Osteocyte (in vitro differentiated cells): ENCODE measurements at regions not wholly inside any gene's neighbourhood (a gene's known extent, or its start where the extent isn't known, plus 50 kb on each side); places are given as distances from the start of the nearest gene placed in this dataset.
A peak's percentile ranks its signal among the peaks of the same experiment; 100 is the strongest.

Experiments
- DNase-seq: peaks from one replicate; pipeline ENCODE4 v3.0.0; 2021; ENCODE audit warnings: mixed read lengths; ENCODE audit not compliant: unreplicated experiment; ENCODE audit errors: extremely low spot score
- H3K27ac Mint-ChIP-seq: one replicate; pipeline ENCODE4 v1.8.0; 2021; ENCODE audit warnings: mild to moderate bottlenecking, mixed read lengths; ENCODE audit not compliant: unreplicated experiment
- H3K27me3 Mint-ChIP-seq: one replicate; pipeline ENCODE4 v1.8.0; 2021; ENCODE audit warnings: mixed read lengths; ENCODE audit not compliant: unreplicated experiment
- H3K36me3 Mint-ChIP-seq: one replicate; pipeline ENCODE4 v1.8.0; 2021; ENCODE audit warnings: mixed read lengths; ENCODE audit not compliant: unreplicated experiment
- H3K4me1 Mint-ChIP-seq: one replicate; pipeline ENCODE4 v1.8.0; 2021; ENCODE audit warnings: mixed read lengths; ENCODE audit not compliant: unreplicated experiment
- H3K4me3 Mint-ChIP-seq: one replicate; pipeline ENCODE4 v1.8.0; 2021; ENCODE audit warnings: mild to moderate bottlenecking, moderate library complexity, mixed read lengths; ENCODE audit not compliant: unreplicated experiment
- H3K9me3 Mint-ChIP-seq: one replicate; pipeline ENCODE4 v1.8.0; 2021; ENCODE audit warnings: mixed read lengths; ENCODE audit not compliant: unreplicated experiment
- CTCF ChIP-seq: fragments of 200-600 bp; sonication (generic); IDR thresholded peaks from 2 replicates; pipeline ENCODE4 v1.5.0; 2021; ENCODE audit warnings: antibody characterized with exemption, mild to moderate bottlenecking, moderate library complexity

- no peak for DNase-seq
- Mint-ChIP-seq H3K9me3 (no peaks in the 10 kb centered on the region), H3K36me3 (no peaks in the 10 kb centered on the region), H3K4me1 (peaks cover 41% of the 10 kb centered on the region), H3K4me3 (peak overlapping the region; percentile 58), H3K27me3 (no peaks in the 10 kb centered on the region), H3K27ac (peak overlapping the region; percentile 91)
- no peak for TF ChIP-seq CTCF
These were observed 203.4 kb upstream of the STXBP5 start for GRCh38 chr6:147000545-147001488.

DNA sequence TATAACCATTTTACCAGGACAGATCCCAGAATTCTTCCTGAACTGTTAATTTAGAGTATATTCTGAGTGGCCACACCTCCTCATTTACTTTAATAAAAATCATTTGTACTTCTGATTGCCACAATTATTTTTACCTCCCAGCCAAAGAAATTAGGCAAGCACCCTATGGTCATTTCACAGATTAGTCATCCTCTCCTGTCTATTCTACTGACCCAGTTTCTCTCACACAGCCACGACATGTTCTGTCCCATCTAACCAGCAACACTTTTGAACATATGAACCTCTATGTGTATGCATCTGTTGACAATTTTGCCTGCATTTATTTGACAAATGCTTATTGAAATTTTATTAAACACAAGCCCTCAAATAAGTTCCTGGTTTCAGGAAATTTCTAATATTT is 202.6 kb upstream of the STXBP5 start:
- H3K4me1 Mint-ChIP-seq, result peaks cover 43% of the 10 kb centered on the region
- H3K27ac Mint-ChIP-seq, result peak overlapping the region; percentile 91
- H3K4me3 Mint-ChIP-seq, result peak overlapping the region; percentile 58
- no peaks in the 10 kb centered on the region for H3K36me3 Mint-ChIP-seq
- no peaks in the 10 kb centered on the region for H3K27me3 Mint-ChIP-seq
- no peak for DNase-seq
- peaks cover 4% of the 10 kb centered on the region for H3K9me3 Mint-ChIP-seq
- no peak for TF ChIP-seq CTCF

DNA sequence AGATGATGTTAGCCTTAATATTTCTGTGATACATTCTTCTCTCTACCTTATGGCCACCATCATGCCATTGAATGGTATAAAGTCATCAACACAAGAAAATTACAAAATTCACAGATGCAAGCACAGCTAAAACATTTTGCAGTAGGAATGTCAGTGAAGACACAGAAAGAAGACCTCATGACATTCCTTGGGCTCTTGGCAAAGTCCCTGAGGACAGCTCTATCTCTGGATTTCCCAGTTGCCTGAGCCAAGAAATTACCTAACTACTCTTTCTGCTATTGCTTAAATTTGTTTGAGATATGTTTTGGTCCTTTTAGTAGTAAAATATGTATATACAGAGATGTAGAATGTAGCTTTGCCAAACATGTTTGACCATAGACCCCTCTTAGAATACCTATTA is 201.0 kb upstream of the STXBP5 start:
- peaks cover 35% of the 10 kb centered on the region for H3K4me1 Mint-ChIP-seq
- peaks cover 4% of the 10 kb centered on the region for H3K9me3 Mint-ChIP-seq
- no peaks in the 10 kb centered on the region for H3K36me3 Mint-ChIP-seq

DNA sequence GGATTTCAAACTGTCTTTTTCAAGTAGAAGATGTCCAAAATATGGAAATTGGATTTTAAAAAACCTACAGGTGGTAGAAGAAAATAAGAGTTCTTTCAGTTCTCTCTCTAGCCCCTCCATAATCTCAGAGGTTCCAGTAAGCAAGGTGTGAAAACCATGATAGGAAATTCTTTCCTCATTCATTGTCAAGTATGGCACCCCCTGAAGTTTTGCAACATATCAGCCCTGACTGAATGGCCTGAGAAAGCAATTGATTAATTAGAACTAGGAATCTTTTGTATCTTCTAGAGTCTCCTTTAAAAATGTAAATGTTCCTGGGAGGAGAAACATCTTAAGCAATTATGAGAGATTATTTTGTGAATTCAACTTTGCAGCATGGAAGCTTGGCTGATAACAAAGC is 198.7 kb upstream of the STXBP5 start:
- Mint-ChIP-seq H3K4me1 (peaks cover 22% of the 10 kb centered on the region), H3K27ac (no peak overlapping the region), H3K27me3 (no peaks in the 10 kb centered on the region), H3K4me3 (no peak overlapping the region), H3K36me3 (no peaks in the 10 kb centered on the region), H3K9me3 (peaks cover 15% of the 10 kb centered on the region)
- DNase-seq, result no peak
- no peak for TF ChIP-seq CTCF

More for the DNA sequence above, 201.0 kb upstream of the STXBP5 start:
- Mint-ChIP-seq H3K27me3 (no peaks in the 10 kb centered on the region), H3K4me3 (no peak overlapping the region), H3K27ac (no peak overlapping the region)
- no peak for DNase-seq
- TF ChIP-seq CTCF, result no peak

- no peak for DNase-seq
- Mint-ChIP-seq H3K36me3 (no peaks in the 10 kb centered on the region), H3K4me3 (no peak overlapping the region), H3K9me3 (peaks cover 15% of the 10 kb centered on the region), H3K27me3 (no peaks in the 10 kb centered on the region), H3K4me1 (peaks cover 4% of the 10 kb centered on the region), H3K27ac (no peak overlapping the region)
- TF ChIP-seq CTCF, result no peak
These were observed 196.8 kb upstream of the STXBP5 start for GRCh38 chr6:147007441-147007840.
